GM19397 (cell line): ENCODE measurements at regions not wholly inside any gene's neighbourhood (a gene's known extent, or its start where the extent isn't known, plus 50 kb on each side); places are given as distances from the start of the nearest gene placed in this dataset.

Experiments
- ATAC-seq: cut with Tn5 transposase; IDR thresholded peaks from one replicate; pipeline ENCODE4 v1.9.1; 2021; ENCODE audit warnings: mild to moderate bottlenecking, moderate library complexity; ENCODE audit not compliant: unreplicated experiment

DNA sequence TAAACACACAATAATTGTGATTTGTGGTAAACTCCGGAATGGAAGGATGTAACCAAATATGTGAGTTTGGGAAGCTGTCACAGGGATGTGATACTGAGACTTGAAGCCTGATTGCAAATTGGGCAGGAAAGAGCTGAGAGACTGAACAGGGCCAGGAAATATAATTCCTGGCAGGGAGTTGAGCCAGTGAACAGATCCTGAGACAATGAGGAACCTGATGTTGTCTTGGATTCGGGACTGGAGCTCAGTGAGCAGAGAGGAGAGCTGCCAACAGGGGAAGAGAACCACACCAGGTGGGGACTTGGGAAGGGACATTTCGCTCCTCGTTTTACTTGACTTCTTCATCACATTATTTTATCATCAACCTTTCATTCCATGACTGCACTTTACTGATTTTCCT lies 386.0 kb downstream of the TLL1 start:
- no peak for ATAC-seq

DNA sequence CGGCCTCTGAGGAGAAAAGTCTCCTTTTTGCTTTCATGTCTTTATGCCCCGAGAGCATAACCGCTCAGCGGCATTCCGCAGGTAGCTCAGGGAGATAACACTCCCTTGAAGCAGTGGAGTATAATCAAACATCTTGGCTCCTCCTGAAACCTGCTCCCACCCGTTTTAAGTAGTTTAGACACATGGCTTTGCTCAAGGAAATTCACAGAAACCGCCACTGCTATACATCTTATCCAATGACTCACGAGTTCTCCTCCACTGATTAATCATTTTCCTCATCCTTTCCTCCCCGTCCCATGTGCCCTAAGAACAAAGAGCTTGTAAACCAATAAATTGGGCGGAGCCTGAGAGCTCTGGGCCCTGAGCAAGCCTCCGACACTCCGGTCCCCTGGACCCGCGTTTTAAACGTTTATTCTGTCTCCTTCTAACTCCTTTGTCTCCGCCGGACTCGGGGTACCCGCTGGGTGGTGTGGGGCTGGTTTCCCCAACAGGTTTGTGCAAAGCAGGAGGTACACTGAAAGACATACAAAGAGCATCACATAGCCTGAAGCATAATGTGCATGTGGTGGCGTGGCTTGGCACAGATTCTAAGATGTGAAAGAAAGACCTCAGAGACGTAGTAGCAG lies 401.2 kb downstream of the TLL1 start:
- ATAC-seq, result no peak

DNA sequence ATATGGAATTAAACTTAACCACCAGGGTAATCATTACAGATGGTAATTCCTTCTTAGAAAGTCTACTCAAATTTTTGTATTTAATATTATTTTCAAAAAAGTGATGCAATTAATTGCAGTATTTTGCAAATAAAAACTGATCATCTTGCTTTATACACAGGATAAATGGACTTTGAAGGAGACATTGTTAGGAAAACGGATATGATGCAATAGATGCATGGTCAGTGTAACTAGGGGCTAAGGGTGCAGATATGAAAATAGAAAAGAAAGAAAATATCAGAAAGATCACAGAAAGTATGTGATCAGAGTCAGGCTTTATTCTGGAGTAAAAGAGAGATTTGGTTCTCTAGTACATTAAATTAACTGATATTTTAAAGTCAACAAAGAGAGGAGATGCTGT lies 401.7 kb downstream of the TLL1 start:
- no peak for ATAC-seq

DNA sequence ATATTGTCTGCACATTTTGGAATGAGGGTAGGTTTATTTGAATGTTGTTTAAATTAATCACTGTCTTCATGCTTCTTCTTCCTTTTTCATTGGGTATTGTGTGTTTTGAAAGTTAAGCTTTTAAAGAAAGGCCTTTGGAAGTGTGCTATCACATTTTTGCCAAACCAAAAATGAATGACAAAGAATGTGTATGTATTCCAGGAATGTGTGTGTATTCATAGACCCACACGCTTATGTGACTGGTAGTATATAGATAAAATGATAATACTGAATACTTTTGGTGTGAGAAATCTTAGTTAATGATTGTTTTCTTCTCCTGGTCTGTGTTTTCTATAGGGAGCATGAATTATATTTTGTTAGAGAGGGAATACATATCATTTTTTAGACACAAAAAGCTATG lies 404.4 kb downstream of the TLL1 start:
- no peak for ATAC-seq

DNA sequence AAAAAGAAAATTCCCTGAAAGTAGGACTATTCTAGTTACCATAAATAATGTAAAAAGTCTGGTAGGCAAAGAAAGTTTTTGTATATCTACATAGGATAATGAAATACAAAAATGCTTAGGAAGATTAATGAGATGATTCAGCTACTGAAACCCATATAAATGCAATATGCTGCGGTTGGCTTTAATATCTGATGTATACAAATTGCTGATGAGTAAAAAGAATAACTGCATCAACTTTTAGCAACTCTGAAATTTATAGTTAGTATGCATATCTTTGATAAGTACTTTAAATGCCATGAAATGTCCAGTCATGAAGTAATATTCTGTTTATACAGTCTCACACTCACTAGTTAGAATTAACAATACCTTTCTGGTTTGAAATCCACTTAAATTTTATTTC lies 404.8 kb downstream of the TLL1 start:
- no peak for ATAC-seq

DNA sequence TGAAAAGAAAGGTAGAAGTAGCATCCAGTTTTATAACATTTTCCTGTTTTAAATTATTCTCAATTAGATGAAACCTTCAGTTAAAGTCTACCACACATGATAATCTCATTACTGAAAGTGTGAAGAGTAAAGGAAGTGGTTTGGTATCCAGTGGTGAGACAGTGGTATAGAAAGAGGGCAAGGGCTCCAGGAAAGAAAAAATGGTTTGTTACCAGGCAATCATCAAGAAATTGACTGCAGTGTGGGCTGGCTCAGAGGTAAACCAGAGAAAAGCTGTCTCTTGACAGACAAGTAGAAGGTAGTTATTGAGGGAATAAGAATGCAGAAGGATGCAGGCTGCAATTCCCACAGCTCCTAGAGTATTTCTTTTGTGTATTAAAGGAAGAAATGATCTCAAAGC lies 406.2 kb downstream of the TLL1 start:
- ATAC-seq, result no peak

DNA sequence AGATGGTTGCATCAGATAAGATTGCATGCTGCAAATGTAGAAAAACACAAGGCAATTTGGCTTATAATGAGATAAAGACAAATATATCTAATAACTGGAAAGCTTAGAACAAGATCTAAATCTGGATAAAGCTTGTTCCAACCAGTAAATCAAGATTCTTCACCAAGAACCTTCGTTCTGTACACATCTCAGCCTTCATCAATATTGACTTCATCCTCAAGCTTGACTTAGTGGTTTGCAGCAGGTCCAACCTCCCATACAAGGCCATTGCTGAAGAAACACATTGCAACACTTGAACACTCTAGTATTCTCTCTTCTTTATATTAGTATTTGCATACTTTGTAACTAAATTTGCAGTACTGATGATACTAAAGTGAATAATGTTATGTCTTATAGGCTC lies 407.6 kb downstream of the TLL1 start:
- ATAC-seq, result no peak

DNA sequence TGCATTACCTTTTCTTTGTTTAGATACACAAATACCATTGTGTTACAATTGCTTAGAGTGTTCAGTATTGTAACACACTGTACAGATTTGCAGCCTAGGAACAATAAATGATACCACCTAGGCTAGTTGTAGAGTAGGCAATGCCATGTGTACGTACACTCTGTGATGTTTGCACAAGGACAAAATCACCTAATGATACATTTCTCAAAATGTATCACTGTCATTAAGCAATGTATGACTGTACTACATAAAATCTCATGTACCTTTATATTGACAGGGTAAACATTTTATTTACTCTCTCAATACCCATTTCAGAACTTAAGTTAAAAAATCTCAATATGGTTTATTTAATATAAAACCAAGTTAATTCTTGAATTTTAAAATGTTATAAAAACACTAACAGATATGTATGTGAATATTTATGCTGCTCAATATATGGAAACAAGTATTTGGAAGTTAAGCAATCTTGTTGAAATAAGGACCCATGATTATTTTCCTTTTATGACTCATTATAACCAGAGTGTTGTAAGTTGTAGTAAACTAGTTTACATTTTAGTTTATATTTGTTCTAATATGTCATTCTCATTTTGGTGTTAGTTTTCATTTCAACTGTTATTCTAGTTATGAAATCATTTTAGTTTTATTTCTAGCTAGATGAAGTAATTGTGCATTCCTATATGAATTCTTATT lies 409.2 kb downstream of the TLL1 start:
- no peak for ATAC-seq

DNA sequence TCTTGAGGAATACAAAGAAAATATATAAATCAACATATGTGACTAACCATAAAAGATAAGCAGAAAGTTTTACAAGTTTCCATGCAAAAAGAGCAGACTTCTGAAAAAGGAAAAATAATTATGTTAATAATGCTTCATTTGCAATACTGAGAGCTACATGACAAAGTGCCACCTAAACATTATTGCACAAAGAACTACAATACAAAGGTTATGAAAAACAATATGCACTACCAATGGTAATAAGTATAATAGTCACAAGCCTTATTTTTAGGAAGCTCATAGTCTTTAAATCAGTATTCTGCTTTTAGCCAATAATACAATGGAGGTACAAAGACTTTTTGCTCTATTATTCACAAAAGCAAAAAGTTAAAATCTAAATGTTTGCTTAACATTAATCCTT lies 411.2 kb downstream of the TLL1 start:
- no peak for ATAC-seq

DNA sequence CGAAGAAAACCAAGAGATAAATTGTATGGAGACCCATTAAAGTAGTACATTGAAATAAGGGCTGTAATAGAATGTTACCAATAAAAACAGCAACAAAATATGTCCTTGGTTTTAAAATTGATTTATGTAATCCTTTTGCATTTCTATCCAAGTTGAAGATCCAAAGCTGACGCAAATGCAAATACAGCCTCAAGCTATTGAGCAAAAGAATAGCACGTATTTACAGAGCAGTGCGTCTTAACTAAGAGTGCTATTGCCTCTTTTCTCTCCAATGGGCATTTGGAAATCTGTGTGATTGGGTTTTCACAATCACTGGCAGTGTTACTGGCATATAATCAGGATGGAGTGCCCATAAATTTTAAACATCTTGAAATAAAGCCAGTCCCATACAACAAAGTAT lies 417.4 kb downstream of the TLL1 start:
- no peak for ATAC-seq

DNA sequence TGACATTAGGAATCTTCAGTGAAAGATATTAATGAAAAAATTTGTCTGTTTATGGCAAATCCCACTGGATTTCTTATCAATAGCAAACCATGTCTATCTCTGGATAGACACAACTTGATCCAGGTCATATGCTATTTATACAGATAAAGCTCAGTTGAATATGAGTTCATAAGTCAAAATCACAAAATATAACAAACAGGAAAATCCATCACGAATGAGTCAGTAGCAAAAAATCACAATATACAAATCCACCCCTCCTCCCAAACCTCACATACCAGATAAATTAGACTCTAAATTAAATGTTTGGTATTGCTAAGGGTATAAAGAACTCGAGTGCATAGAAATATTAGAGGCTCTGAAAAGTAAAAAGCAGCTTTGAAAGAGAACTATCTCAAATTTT lies 420.5 kb downstream of the TLL1 start:
- no peak for ATAC-seq

DNA sequence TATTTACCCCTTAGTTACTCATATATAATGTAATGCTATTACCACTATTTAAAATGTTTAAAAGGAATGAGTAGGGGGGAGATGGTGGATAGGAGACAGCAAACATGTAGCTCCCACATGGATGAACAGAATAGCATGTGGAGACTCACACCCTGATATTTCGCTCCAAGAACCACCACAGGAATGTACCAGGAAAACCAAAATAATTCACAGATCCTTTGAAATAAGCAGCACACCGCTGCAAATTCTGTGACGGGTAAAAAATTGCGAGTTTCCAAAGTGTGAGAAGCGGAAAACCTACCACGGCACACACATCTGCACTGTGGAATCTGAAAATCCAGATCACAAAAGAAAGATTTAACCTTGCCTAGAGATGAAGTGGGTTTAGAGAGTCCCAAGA lies 428.2 kb downstream of the TLL1 start:
- ATAC-seq, result no peak

DNA sequence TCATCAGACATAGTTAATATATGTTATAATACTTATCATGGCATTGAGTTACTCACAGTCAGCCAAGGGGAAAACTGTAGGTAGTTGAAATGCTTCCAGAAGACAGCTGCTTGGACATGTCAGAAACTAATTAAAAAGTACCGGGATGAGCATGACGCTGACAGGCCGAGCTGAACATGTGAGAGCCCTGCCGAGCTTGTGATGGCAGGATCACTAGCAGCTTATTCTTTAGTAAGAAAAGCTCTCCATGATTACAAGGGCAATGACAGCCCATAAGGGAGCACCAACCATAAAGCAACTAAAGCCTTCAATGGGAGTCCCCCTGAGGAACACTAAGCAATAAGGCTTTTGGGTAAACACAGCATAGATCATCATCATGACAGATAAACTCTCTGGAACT lies 435.6 kb downstream of the TLL1 start:
- ATAC-seq, result no peak

DNA sequence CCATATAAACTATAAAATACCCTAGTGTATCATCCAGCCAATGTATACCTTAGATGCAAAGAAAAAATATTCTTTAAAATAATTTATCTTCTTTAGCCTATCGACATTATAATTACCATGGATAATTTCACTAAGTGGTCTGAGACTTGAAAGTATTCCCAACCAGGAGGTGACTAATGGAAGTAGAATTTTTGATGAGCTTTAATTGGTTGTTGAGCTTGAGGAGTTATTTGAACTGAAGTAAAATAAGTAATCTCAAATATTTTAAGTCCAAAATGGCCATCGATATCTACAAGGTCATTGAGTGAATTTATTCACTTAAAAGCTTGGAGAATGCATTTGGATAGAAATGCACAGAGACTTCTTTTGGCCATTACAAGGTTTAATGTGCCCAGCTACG lies 436.2 kb downstream of the TLL1 start:
- no peak for ATAC-seq

DNA sequence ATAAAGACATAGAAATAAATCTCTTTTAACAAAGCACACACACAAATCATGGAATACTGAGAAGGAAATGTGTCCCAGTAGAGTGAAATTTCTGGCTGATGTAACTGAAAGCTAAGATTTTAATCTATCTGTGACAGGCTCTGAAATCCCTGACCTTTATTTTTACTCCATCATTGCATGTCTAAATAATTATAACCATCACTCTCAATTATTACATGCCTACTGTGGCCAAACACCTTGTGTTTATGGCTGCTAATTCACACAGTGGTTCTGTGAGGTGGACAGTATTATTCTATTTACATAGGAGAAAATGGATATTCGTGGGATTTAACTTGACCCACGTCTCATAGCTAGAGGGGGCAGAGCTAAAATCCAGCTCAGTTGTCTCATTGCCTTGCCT lies 438.1 kb downstream of the TLL1 start:
- no peak for ATAC-seq

DNA sequence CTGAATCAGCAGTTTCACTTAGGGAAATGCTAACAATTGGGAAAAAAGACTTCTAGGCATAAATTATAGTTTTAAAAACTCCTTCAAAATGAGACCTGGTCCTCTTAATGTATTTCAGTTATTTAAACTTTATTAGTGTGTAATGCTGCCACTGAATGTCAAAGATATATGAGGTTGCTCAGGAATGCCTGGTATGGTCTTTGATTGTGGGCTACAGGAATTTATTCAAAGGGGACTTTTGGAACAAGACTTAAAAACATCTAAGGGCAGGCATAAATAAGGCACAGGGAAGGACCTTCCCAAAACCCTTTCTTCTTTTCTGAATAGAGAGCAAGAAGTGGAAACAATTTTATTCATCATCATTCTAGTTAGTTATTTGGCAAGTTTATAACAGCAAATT lies 439.1 kb downstream of the TLL1 start:
- ATAC-seq, result no peak

DNA sequence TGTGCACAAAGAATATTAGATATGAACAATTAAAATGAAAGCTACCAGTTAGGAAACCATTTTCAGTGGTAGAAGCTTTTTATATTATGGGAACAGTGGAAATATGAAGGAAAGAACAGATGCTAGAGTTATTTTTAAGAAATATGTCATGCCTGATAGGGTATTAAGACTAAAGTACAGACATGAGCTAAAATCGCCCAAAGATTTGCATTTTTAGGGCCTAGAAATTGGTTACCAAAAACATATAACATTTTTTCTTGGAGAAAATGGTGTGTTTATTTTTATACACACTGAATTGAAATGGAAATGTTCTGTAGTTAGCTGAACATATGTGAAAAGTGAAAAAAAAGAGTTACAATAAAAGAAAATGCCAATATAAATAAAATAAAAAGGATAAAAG lies 441.9 kb downstream of the TLL1 start:
- no peak for ATAC-seq

DNA sequence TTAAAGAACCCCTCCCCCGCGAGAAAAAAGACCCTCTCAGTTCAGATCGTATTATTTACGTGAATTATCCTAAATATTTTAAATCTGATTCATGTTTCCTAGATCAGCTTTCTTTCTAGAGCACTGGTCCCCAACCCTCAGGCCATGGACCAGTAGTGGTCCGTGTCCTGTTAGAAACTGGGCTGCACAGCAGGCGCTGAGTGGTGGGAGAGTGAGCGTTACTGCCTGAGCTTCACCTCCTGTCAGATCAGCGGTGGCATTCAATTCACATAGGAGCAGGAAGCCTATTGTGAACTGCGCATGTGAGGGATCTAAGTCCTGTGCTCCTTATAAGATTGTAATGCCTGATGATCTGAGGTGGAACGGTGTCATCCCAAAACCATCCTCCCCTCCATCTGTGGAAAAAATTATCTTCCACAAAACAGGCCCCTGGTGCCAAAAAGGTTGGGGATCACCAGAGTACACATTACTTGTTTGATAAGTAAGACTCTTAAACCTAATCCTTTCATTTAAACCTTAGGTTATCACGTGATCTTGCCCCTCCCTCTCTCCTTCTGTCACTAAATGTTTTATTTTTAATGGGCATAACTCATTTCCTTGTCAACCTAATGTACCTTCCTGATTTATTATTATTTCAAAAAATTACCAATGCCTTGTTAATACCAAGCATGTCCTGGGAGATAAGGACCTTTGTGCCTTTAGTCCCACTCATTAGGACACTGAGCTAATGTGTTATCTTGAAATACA lies 442.9 kb downstream of the TLL1 start:
- no peak for ATAC-seq

DNA sequence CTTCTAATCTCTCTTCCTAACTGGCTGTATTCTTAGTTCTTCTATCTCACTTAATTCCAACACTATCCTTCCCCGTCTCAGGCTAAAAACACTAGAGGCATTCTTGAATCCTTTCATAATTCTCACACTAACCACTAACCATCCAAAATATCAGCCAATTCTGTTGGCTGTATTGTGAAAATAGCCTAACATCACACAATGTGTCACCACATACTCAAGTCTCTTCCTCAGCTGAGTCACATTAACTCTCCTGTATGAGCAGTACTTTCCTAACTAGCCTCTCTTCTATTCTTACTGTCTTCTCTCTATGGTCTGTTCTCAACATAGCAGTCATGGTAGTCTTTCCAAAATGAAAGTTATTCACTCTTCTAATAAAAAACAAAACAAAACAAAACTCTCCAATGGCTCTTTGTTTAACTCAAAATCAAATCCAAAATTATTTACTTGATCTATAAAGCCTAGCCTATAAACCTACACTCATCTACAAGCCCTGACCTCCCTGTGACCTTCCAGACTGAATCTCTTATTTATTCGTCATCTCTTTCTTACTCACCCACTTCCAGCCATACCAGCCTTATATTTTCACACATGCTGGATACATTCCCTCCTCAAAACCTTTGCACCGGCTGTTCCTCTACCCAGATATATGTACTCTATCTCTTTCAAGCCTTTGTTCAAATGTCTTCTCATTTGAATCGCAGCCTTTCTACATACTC lies 445.9 kb downstream of the TLL1 start:
- ATAC-seq, result no peak

DNA sequence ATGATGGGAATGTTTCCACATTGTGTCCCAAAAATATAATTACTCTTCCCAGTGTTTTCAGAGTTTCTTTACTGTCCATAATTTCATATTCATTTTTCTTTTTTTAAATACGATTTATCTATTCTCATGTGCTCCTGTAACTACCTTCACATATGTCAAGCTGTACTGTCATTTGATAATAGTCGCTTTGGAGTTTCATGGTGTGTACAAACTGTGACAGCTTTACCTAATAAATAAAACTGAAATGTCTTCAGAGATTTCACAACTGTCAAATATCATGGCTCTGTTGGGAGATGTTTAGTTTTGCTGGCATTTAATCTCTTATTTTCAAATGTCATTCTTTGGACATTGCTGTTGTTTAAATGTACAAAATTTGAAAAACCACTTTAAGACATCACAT lies 450.2 kb downstream of the TLL1 start:
- no peak for ATAC-seq

DNA sequence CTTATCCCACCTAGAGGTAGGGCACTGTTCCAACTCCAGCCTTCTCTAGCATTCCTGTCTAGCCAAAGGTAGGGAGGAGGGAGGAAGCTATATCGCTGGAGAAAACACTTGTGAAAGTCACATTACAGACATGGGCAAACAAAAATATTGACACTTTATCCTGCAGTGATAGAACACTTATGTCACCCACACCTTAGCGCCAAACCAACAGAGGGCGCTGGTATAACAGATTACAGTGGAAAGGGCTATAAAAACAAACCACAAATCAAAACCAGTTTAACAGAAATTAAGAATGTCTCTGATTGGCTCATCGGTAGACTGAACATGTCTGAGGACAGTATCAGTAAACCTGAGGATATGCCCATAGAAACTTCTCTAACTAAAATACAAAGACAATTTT lies 451.3 kb downstream of the TLL1 start:
- no peak for ATAC-seq
